CD1c-positive myeloid dendritic cell (primary cell): ENCODE measurements at regions not wholly inside any gene's neighbourhood (a gene's known extent, or its start where the extent isn't known, plus 50 kb on each side); places are given as distances from the start of the nearest gene placed in this dataset.

ENCODE experiments used
- DNase-seq: peaks from one replicate; pipeline ENCODE4 v3.0.0-alpha.2; 2016; ENCODE audit errors: extremely low spot score

DNA sequence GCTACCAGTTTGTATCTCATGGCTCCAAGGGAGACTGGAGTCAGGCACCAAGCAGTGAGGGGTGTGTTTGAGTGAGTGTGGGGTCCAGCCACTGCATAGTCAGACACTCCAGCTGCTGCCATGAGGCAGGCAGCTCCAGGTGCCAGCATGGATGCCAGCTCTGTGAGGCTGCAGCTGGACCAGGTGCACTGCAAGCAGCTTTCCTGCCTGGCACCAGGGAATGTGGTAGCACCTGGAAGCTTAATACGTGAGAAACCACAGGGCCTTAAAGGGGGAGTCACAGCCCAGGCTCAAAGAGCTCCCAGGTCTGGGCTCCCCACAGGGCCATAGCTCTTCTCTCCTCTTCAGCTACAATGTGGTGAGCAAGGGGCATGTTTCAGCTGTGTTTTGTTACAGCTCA, 817.8 kb upstream of the LUZP2 start:
- DNase-seq, result no peak

DNA sequence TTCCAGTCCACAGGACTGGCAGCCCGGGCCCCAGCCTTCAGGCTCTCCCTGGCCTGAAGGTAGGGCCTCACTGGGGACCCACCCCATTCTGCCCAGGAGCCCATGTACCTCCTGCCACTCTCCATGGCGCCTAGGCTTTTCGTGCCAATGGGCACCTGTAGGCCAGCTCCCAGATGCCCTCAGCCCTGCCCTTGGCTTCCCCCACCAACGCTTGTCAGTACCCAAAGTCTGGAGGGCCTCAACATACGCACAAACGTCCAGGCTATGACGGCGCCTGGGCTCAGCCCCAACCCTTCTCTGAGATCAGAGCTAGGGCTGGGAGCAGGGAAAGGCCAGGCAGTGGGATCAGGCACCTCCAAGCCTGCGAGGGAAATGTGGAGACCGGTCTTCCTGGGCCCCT, 816.9 kb upstream of the LUZP2 start:
- DNase-seq, result no peak

GRCh38 chr11:23680488-23681230, 816.2 kb upstream of the LUZP2 start:
- DNase-seq, result no peak

- DNase-seq, result no peak
These were observed 812.2 kb upstream of the LUZP2 start for GRCh38 chr11:23684701-23685100.

DNA sequence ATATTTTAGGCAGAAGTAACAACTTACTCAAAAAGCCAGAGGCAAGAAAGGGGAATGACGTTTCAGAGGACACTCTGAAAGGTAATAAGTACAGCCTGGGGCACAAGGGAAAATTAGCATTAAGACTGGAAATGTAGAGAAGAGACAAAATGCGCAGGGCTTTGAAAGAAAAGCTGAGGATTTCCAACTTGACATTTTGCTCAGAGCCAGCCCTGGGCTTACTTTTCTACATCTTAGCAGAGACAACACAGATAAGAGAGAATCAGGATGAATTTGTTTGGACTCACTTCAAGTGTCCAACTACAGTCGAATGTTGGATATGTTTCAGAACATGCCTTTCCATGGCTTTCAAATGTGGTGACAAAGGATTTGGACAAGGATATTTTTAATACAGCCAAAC, 808.9 kb upstream of the LUZP2 start:
- DNase-seq, result no peak

DNA sequence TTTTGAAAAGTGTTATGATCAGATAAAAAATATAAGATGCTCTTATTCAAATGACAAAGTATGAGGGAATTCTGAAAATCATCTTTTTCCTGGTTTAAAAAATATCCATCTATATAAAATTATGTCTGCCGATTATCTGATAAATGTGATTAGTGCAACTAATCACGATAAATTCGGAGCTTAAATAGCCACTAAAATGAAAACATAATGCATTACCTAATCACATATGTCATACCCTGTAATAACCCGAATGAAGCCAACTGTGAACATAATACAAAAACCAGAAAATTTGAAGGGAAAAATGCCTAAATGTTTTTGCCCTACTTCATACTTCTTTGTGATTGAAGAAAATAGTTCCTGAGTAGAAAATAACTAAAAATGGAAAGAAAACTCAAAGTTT, 808.4 kb upstream of the LUZP2 start:
- no peak for DNase-seq

DNA sequence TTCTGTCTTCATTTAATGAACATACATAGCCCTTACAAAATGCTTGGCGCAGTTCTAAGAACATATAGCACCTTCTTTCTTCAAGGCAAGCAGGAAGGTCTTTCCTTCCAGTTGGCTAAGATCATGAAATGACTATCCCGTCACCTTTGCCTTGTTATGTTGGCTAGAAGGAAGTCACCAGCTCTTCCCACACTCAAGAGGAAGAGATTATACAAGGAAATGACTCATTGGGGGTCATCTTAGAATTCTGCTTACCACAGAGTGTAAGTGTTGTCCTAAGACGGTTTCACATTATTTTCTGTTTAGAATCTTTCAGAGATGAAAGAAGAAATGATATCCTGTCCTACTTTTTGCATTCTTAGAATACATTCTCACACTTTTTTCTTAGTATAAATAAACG, 808.0 kb upstream of the LUZP2 start:
- no peak for DNase-seq

DNA sequence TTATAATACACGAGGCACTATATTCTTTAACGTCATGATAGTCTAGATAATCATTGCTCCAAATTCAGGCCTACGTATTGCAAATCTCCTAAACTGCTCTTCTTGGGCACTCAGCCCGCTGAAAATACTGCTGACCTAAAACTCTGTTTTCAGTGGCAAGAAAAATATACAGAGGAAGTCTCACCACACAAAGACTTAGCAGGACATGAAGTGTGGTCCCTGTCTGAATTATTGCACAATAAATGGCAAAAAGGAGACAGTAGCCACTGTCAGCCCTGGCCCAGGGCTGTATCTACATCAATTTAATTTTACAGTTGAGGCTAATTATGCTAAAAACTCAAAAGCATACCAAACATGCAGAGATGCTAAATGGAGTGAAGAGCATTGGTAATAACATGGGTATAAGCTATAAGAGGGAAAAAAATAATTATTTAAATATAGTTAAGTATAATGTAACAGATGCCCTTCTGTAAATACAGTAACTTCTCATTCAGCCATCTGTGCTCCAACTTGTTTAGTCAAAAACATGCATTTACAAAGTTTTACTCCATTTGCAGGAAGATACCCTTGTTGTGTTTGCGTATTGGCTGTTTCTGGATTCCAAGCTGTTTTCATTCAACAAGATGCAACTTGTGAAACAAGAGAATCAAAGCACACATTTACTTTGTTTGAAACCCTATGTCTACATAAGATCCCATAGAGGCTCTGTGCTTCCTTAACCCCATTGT, 800.0 kb upstream of the LUZP2 start:
- no peak for DNase-seq

GRCh38 chr11:23704183-23704582, 792.7 kb upstream of the LUZP2 start:
- no peak for DNase-seq

DNA sequence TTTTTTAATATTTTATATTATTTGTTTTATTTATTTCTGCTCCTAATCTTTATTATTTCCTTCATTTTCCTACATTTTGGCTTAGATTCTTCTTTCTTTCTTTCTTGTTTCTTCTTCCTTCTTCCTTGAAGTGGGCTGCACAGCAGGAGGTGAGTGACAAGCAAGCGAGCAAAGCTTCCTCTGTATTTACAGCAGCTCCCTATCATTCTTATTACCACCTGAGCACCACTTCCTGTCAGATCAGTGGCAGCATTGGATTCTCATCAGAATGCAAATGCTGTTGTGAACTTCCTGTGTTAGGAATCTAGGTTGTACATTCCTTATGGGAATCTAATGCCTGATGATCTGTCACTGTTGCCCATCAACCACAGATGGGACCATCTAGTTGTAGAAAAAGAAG, 784.9 kb upstream of the LUZP2 start:
- no peak for DNase-seq

GRCh38 chr11:23719016-23719415, 777.8 kb upstream of the LUZP2 start:
- no peak for DNase-seq

- DNase-seq, result no peak
These were observed 773.0 kb upstream of the LUZP2 start for GRCh38 chr11:23723861-23724260.

DNA sequence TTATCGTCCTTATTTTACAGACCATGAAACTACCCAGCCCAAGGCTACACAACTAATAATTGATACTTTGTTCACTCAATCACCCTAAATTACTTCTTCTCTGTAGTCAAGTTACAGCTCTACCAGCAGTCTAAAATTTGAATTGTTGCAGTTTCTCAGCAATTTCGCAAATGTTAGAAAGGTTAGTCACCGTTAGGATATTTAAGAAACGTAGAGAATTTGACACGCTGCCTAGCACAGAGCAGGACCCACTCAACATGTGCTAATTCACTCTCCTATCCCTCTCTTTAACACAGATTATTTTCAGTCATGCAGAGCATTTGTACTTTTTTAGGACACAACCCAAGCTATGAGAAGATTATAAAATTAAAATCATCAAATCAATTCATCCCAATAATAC, 771.1 kb upstream of the LUZP2 start:
- no peak for DNase-seq

GRCh38 chr11:23727387-23727786, 769.5 kb upstream of the LUZP2 start:
- DNase-seq, result no peak

- DNase-seq, result no peak
These were observed 769.1 kb upstream of the LUZP2 start for GRCh38 chr11:23727794-23728193.

DNA sequence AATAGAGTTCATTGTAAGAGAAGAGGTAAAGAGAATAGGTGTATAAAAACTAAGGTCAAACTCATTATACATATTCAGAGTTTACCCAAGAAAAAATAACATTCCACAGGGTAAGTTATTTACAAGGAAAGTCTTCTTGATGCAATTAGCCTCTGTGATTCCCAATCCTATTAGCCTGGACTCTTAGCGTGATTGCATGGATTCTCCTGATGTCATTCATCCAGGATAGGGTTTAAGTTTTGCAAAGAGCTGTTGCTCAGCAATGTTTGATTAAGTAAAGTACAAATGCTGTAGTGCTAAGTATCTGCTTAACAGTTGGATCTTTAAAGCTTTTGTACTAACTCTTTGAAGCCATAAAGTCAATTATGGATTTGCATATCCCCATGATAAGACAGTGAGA, 767.8 kb upstream of the LUZP2 start:
- DNase-seq, result no peak

- DNase-seq, result no peak
These were observed 766.4 kb upstream of the LUZP2 start for GRCh38 chr11:23730307-23730998.

GRCh38 chr11:23732026-23732425, 764.8 kb upstream of the LUZP2 start:
- no peak for DNase-seq

GRCh38 chr11:23746896-23747295, 750.0 kb upstream of the LUZP2 start:
- DNase-seq, result no peak

DNA sequence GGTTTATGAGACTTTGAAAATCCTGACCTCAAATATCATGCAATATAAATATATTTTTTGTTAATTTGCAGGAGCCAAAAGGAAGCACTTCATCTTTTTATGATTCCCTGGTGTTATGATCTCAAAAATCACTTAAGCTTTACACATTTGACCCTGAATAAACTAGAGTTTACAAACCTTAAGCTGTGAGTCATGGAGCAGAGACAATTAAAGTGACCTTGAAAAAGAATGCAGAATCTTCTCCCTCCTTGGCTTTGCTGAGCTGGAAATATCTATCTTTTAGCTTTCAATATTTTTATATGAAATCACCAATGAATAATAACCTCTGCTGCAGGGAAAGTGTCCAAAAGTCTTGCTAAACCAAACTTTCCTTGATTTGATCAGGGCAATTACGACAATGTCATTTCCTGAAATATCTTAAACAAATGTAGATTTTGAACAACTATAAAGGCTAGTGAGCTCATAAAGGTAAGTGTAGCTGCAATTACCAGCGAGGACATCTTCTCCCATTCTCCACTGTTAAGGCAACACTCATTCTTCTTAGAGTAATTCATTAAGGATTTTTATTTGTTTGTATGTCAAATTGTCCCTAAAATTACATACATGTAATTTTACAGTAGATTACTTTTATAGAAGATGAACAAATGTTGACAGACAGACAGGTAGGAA, 747.0 kb upstream of the LUZP2 start:
- DNase-seq, result no peak

DNA sequence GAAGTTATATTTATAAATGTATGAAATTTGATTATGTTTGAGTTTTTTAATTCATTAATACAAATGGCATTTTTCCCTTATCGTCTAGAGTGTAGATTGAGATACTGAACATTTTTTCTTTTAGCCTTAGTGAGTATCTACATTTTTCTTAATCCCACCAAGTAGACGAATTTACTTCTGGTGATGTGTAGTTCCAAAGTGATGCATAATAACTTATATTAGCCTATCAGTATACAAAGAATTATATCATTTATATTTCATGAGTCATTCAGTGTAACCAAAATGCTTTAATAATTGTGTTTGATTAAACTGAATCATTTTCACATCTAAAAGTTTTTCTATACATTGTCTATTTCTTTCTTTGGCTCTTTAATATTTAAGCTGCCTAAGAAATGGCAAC, 745.6 kb upstream of the LUZP2 start:
- DNase-seq, result no peak

- DNase-seq, result no peak
These were observed 741.8 kb upstream of the LUZP2 start for GRCh38 chr11:23755076-23755475.
